K562 (cell line): ENCODE measurements at regions not wholly inside any gene's neighbourhood (a gene's known extent, or its start where the extent isn't known, plus 50 kb on each side); places are given as distances from the start of the nearest gene placed in this dataset.

Experiments used
- ATAC-seq: fragments of 200-7000 bp; cut with Tn5 transposase; 3 replicates; pipeline ENCODE4 v1.9.1; 2020; ENCODE audit warnings: moderate library complexity
- BruUV-seq: library from RNA; stranded (reverse); fragments of 400-500 nt; replicated peaks from 2 replicates; lab custom pipeline; 2021; lab: Mats Ljungman, UMichigan
- CTCF ChIA-PET: fragments of 300-600 bp; formaldehyde crosslinking; extraction: SDS; loops from one replicate; lab custom pipeline; 2021; ENCODE audit warnings: low intra/inter-chr PET ratio; lab: Yijun Ruan, JAX
- POLR2A ChIA-PET: fragments of 300-600, 350-650 bp; sonication (Branson Sonifier 250); formaldehyde crosslinking; extraction: SDS; loops from one replicate; lab custom pipeline; 2021; ENCODE audit warnings: antibody characterized with exemption, inconsistent platforms; lab: Yijun Ruan, JAX
- DNase-seq, 4 experiments: peaks; one replicate each; pipeline versions ENCODE4 v3.0.0 to v3.0.0-alpha.2; 2011 to 2018; ENCODE audit warnings: low spot score in 3 of 4, mixed read lengths in 3 of 4; ENCODE audit errors: extremely low read depth in 1 of 4
- FAIRE-seq: peaks from 2 replicates; lab custom pipeline; 2011; peaks lifted over from hg19 to GRCh38; lab: Jason Lieb, UNC
- H2AFZ ChIP-seq: 2 replicates; pipeline ENCODE4 v1.6.0; 2011; ENCODE audit warnings: low read depth, low read length, control low read depth, inconsistent platforms
- H3K27ac ChIP-seq: fragments of 200-600 bp; 3 replicates; pipeline ENCODE4 v1.8.0; 2011; ENCODE audit warnings: low read depth, mild to moderate bottlenecking, control low read depth, inconsistent platforms, low read length, moderate library complexity, mixed read lengths; ENCODE audit errors: extremely low read depth
- H3K27me3 ChIP-seq, 2 experiments: fragments of 300-600 bp in 1 of 2; 2 replicates in 1 of 2; 3 replicates in 1 of 2; pipeline versions ENCODE4 v1.6.0 to v1.8.0; 2011; ENCODE audit warnings: inconsistent platforms in 2 of 2, low read length in 2 of 2, mild to moderate bottlenecking in 1 of 2, mixed read lengths in 1 of 2, moderate library complexity in 1 of 2; ENCODE audit not compliant: control insufficient read depth in 2 of 2, insufficient read depth in 2 of 2
- H3K36me3 ChIP-seq: fragments of 300-600 bp; 3 replicates; pipeline ENCODE4 v1.8.0; 2011; ENCODE audit warnings: mild to moderate bottlenecking, low read length, inconsistent platforms; ENCODE audit not compliant: control insufficient read depth, insufficient read depth
- H3K4me1 ChIP-seq, 2 experiments: fragments of 200-600 bp in 1 of 2; replicated peaks in 1 of 2; 2 replicates in 1 of 2; 3 replicates in 1 of 2; pipeline versions ENCODE4 v1.5.1 to v1.8.0; 2011; ENCODE audit warnings: inconsistent platforms in 2 of 2, low read length in 2 of 2, mild to moderate bottlenecking in 1 of 2, mixed read lengths in 1 of 2, moderate library complexity in 1 of 2; ENCODE audit not compliant: control insufficient read depth in 2 of 2, insufficient read depth in 2 of 2
- H3K4me2 ChIP-seq: 2 replicates; pipeline ENCODE4 v1.6.1; 2011; ENCODE audit warnings: low read length, control low read depth, inconsistent platforms, mixed read lengths; ENCODE audit not compliant: insufficient read depth
- H3K4me3 ChIP-seq: fragments of 200-600 bp; sonication (generic), shearing (Covaris generic); 2 replicates; pipeline ENCODE4 v1.5.1; 2016; ENCODE audit warnings: control low read depth, inconsistent platforms
- H3K79me2 ChIP-seq: fragments of 200-600 bp; 3 replicates; pipeline ENCODE4 v1.8.0; 2011; ENCODE audit warnings: low read length, inconsistent platforms; ENCODE audit not compliant: control insufficient read depth, insufficient read depth
- H3K9ac ChIP-seq, 2 experiments: 2 replicates each; pipeline versions ENCODE4 v1.6.0 to v1.6.1; 2011; ENCODE audit warnings: low read depth in 2 of 2, low read length in 2 of 2, control low read depth in 1 of 2, inconsistent platforms in 1 of 2, mild to moderate bottlenecking in 1 of 2, mixed read lengths in 1 of 2; ENCODE audit not compliant: insufficient read depth in 1 of 2
- H3K9me1 ChIP-seq: one replicate; pipeline ENCODE4 v1.6.0; 2011; ENCODE audit warnings: inconsistent platforms, mild to moderate bottlenecking, low read length, moderate library complexity; ENCODE audit not compliant: control insufficient read depth, insufficient read depth
- H3K9me3 ChIP-seq: replicated peaks from 2 replicates; pipeline ENCODE4 v1.5.1; 2011; ENCODE audit warnings: low read depth, low read length, inconsistent platforms; ENCODE audit not compliant: control insufficient read depth, insufficient read depth
- H4K20me1 ChIP-seq: replicated peaks from 2 replicates; pipeline ENCODE4 v1.6.1; 2011; ENCODE audit warnings: low read length, inconsistent platforms, mixed read lengths; ENCODE audit not compliant: control insufficient read depth, insufficient read depth
- FOXJ3 ChIP-seq: sonication (generic); formaldehyde crosslinking; IDR thresholded peaks from 2 replicates; pipeline ENCODE4 v1.4.0; 2020; ENCODE audit warnings: mild to moderate bottlenecking, missing genetic modification reagents
- MTA3 ChIP-seq: fragments of 450-650 bp; formaldehyde crosslinking; IDR thresholded peaks from 2 replicates; pipeline ENCODE4 v1.6.1; 2017; ENCODE audit warnings: mild to moderate bottlenecking, borderline replicate concordance
- NBN ChIP-seq: fragments of 450-650 bp; IDR thresholded peaks from 2 replicates; pipeline ENCODE4 v1.6.1; 2016; ENCODE audit warnings: low read depth, mild to moderate bottlenecking
- XRCC4 ChIP-seq: IDR thresholded peaks from one replicate; pipeline ENCODE4 v1.6.1; 2011; ENCODE audit not compliant: insufficient read depth, insufficient read length; ENCODE audit errors: extremely low read depth
- ZNF347 ChIP-seq: fragments of 450-650 bp; formaldehyde crosslinking; IDR thresholded peaks from 2 replicates; pipeline ENCODE4 v1.4.0; 2020; ENCODE audit warnings: low read depth, mild to moderate bottlenecking, moderate library complexity
- ZNF589 ChIP-seq: fragments of 200-800 bp; sonication (Bioruptor generic); IDR thresholded peaks from 2 replicates; pipeline ENCODE4 v1.6.1; 2016; ENCODE audit warnings: low read depth, missing genetic modification characterization, missing compliant biosample characterization
- WGBS: fragments of 100-300 bp; shearing (Covaris generic); methylation state at CpG from one replicate; pipeline ENCODE4 v1.1.6; 2016; ENCODE audit warnings: low coverage, mixed read lengths; ENCODE audit not compliant: insufficient coverage; ENCODE audit errors: missing lambda C conversion rate; 5-methylcytosine and 5-hydroxymethylcytosine counted together
- in situ Hi-C: fragments of 300-500 bp; cut with MboI; formaldehyde crosslinking; loops from 4 replicates; pipeline ENCODE4 v1.15.0; 2018; ENCODE audit warnings: inconsistent platforms, mixed read lengths
- intact Hi-C: fragments of 100-400 bp; cut with micrococcal nuclease; formaldehyde crosslinking; loops from 2 replicates; pipeline ENCODE4 v1.14.2; 2022
- TF ChIP-seq, protein P1 (sequence below), 2 experiments: fragments of 450-650 bp; IDR thresholded peaks; 2 replicates each; pipeline ENCODE4 v1.6.1; 2016; ENCODE audit warnings: mild to moderate bottlenecking in 2 of 2, borderline replicate concordance in 1 of 2, low read depth in 1 of 2, moderate library complexity in 1 of 2

GRCh38 chr13:78265098-78265497 lies 338.3 kb downstream of the POU4F1 start:
- FAIRE-seq: no peak
- Histone ChIP-seq H3K9ac (no peak overlapping the region), H3K4me1 (no peaks in the 10 kb centered on the region), H4K20me1 (no peaks in the 10 kb centered on the region), H3K9me1 (no peaks in the 10 kb centered on the region), H3K27me3 (no peaks in the 10 kb centered on the region), H3K36me3 (no peaks in the 10 kb centered on the region), H3K4me2 (no peak overlapping the region), H2AFZ (no peak overlapping the region), H3K9me3 (no peaks in the 10 kb centered on the region), H3K79me2 (no peaks in the 10 kb centered on the region), H3K27ac (no peak overlapping the region), H3K4me3 (no peak overlapping the region)
- CTCF ChIA-PET: no interaction called here
- no TSS peak for BruUV-seq
- WGBS: 0% methylated on average over 4 of the region's 4 CpGs
- intact Hi-C loops (no loop called here), in situ Hi-C loops (no loop called here)
- TF ChIP-seq ZNF347 (no peak), FOXJ3 (CRISPR knock-in tag) (no peak), MTA3 (no peak), XRCC4 (no peak), ZNF589 (CRISPR knock-in tag) (no peak), NBN (no peak)
- TF ChIP-seq, protein P1, sequence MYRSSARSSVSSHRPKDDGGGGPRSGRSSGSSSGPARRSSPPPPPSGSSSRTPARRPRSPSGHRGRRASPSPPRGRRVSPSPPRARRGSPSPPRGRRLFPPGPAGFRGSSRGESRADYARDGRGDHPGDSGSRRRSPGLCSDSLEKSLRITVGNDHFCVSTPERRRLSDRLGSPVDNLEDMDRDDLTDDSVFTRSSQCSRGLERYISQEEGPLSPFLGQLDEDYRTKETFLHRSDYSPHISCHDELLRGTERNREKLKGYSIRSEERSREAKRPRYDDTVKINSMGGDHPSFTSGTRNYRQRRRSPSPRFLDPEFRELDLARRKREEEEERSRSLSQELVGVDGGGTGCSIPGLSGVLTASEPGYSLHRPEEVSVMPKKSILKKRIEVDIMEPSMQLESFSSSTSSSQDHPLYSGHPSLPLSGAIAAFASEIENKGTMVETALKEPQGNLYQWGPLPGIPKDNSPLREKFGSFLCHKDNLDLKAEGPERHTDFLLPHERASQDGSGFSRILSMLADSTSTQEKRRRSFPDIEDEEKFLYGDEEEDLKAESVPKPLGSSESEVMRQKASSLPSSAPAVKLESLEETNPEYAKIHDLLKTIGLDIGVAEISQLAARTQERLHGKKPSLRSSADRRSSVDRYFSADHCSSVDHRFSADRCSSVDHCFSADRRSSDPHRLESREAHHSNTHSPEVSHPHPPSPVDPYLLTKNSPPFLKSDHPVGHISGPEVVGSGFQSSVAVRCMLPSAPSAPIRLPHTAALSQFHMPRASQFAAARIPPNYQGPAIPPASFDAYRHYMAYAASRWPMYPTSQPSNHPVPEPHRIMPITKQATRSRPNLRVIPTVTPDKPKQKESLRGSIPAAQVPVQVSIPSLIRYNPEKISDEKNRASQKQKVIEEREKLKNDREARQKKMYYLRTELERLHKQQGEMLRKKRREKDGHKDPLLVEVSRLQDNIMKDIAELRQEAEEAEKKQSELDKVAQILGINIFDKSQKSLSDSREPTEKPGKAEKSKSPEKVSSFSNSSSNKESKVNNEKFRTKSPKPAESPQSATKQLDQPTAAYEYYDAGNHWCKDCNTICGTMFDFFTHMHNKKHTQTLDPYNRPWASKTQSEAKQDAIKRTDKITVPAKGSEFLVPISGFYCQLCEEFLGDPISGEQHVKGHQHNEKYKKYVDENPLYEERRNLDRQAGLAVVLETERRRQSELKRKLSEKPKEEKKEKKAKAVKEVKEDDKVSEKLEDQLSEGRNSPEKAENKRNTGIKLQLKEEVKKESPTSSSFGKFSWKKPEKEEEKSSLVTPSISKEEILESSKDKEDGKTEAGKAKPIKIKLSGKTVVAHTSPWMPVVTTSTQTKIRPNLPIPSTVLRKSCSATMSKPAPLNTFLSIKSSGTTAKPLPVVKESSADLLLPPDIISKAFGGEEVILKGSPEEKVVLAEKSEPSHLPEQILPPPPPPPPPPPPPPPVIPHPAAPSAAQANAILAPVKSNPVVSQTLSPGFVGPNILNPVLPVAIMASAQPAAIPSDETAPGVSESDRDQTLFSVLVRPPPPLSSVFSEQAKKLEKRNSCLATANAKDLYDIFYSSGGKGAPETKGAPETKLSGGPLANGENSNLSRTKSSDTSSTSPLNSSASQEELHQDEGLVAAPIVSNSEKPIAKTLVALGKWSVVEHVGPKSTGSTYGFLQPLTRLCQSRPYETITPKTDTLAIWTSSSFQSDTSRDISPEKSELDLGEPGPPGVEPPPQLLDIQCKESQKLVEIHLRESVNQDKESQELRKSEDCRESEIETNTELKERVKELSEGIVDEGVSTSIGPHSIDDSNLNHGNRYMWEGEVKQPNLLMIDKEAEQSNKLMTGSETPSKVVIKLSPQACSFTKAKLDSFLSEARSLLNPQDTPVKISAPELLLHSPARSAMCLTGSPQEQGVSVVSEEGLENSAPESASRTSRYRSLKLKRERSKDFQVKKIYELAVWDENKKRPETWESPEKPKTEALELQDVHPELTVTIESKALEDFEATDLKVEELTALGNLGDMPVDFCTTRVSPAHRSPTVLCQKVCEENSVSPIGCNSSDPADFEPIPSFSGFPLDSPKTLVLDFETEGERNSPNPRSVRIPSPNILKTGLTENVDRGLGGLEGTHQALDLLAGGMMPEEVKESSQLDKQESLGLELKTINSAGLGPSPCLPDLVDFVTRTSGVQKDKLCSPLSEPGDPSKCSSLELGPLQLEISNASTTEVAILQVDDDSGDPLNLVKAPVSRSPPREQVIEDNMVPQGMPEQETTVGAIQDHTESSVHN (IDR thresholded peaks at IDR 0.05; ENCODE audit: borderline replicate concordance in 1 of 2, low read depth in 1 of 2): no peak
- POLR2A ChIA-PET: no interaction called here
- no peak for ATAC-seq
- DNase-seq: no peak
